ENCODE measurements at regions not wholly inside any gene's neighbourhood (a gene's known extent, or its start where the extent isn't known, plus 50 kb on each side); places are given as distances from the start of the nearest gene placed in this dataset.
A peak's percentile ranks its signal among the peaks of the same experiment; 100 is the strongest.

DNA sequence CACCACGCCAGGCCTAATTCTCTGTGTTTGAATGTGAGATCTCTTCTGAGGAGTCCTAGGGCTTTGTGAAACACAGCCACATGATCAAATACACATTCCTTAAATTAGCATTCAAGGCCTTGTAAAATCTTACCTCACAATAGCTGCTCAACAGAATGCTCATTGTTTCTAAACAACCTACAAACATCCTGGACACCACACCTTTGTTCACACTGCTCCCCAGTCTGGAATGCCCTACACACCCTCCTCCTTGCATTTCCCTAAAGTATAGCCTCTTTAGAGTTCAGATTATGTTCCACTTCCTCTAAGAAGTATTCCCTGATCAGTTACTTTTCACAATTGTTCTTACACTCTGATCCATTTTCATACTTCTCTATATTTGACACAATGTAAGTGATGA is 110.6 kb downstream of the AGTR2 start:
- no peak overlapping the region for H2AFZ ChIP-seq (ENCODE audit: low read depth, low read length)
- Mint-ChIP-seq H3K27ac (ENCODE audit: unreplicated experiment) (no peak overlapping the region), H3K27me3 (ENCODE audit: low read depth, unreplicated experiment) (no peaks in the 10 kb centered on the region), H3K4me1 (ENCODE audit: low read depth, unreplicated experiment) (peaks cover 4% of the 10 kb centered on the region), H3K36me3 (ENCODE audit: low read depth, unreplicated experiment) (no peaks in the 10 kb centered on the region), H3K4me3 (ENCODE audit: unreplicated experiment) (no peak overlapping the region), H3K9me3 (ENCODE audit: unreplicated experiment) (no peaks in the 10 kb centered on the region)
- H3K79me2 ChIP-seq (ENCODE audit: insufficient read depth, low read length): no peaks in the 10 kb centered on the region
- H3K4me1 ChIP-seq (ENCODE audit: insufficient read depth, low read length): no peaks in the 10 kb centered on the region
- no peaks in the 10 kb centered on the region for H3K9me3 ChIP-seq (ENCODE audit: insufficient read depth, low read depth, low read length)
- H3K4me3 ChIP-seq (ENCODE audit: insufficient read depth, low read depth, low read length): no peak overlapping the region
- peak; percentile 97 for FAIRE-seq
- H3K27me3 ChIP-seq (ENCODE audit: insufficient read depth, low read length): no peaks in the 10 kb centered on the region
- H3K27ac ChIP-seq (ENCODE audit: low read depth, low read length): no peak overlapping the region
- TF ChIP-seq CTCF (IDR thresholded peaks at IDR 0.05; ENCODE audit: insufficient read depth, low read depth, low read length): no peak
- TF ChIP-seq EZH2 (IDR thresholded peaks at IDR 0.05; ENCODE audit: insufficient read depth, low read length): no peak
- no peaks in the 10 kb centered on the region for H3K36me3 ChIP-seq (ENCODE audit: insufficient read depth, low read length)
- no peak for DNase-seq (ENCODE audit: low read depth)
- H3K4me2 ChIP-seq (ENCODE audit: low read length): no peak overlapping the region
- no peaks in the 10 kb centered on the region for H4K20me1 ChIP-seq (ENCODE audit: insufficient read depth, low read length)
- no peak overlapping the region for H3K9ac ChIP-seq (ENCODE audit: low read length)

DNA sequence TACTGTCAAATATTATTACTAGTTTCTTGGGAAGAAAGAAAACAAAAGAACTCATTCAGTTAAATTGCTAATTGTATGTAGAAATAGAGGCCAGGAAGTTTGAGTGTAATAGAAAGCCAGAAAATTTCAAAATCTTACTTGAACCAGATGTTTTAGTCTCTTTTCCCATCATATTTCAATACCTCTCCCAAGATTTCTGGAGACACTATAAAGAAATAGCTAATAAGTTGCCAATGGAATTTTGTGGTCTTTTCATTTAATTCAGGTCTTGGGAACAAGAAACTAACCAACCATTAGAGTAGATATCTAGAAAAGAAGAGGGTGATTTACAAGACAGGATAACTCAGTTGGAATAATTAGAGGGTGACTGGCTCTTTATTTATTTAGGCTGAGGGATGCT is 112.2 kb downstream of the AGTR2 start:
- H3K9me3 Mint-ChIP-seq (ENCODE audit: unreplicated experiment): no peaks in the 10 kb centered on the region
- no peak overlapping the region for H3K4me3 Mint-ChIP-seq (ENCODE audit: unreplicated experiment)
- Histone ChIP-seq H3K4me1 (ENCODE audit: insufficient read depth, low read length) (no peaks in the 10 kb centered on the region), H2AFZ (ENCODE audit: low read depth, low read length) (no peak overlapping the region), H3K79me2 (ENCODE audit: insufficient read depth, low read length) (no peaks in the 10 kb centered on the region), H3K27ac (ENCODE audit: low read depth, low read length) (no peak overlapping the region), H3K36me3 (ENCODE audit: insufficient read depth, low read length) (no peaks in the 10 kb centered on the region), H3K4me3 (ENCODE audit: insufficient read depth, low read depth, low read length) (no peak overlapping the region), H4K20me1 (ENCODE audit: insufficient read depth, low read length) (no peaks in the 10 kb centered on the region), H3K4me2 (ENCODE audit: low read length) (no peak overlapping the region), H3K9me3 (ENCODE audit: insufficient read depth, low read depth, low read length) (no peaks in the 10 kb centered on the region), H3K9ac (ENCODE audit: low read length) (no peak overlapping the region), H3K27me3 (ENCODE audit: insufficient read depth, low read length) (no peaks in the 10 kb centered on the region)
- TF ChIP-seq CTCF (IDR thresholded peaks at IDR 0.05; ENCODE audit: insufficient read depth, low read depth, low read length) (no peak), EZH2 (IDR thresholded peaks at IDR 0.05; ENCODE audit: insufficient read depth, low read length) (no peak)
- H3K36me3 Mint-ChIP-seq (ENCODE audit: low read depth, unreplicated experiment): no peaks in the 10 kb centered on the region
- peaks cover 4% of the 10 kb centered on the region for H3K4me1 Mint-ChIP-seq (ENCODE audit: low read depth, unreplicated experiment)
- no peak overlapping the region for H3K27ac Mint-ChIP-seq (ENCODE audit: unreplicated experiment)
- no peaks in the 10 kb centered on the region for H3K27me3 Mint-ChIP-seq (ENCODE audit: low read depth, unreplicated experiment)
- no peak for DNase-seq (ENCODE audit: low read depth)
- no peak for FAIRE-seq

GRCh38 chrX:116284400-116284799 is 113.9 kb downstream of the AGTR2 start:
- H3K4me2 ChIP-seq (ENCODE audit: low read length): no peak overlapping the region
- no peaks in the 10 kb centered on the region for H3K9me3 ChIP-seq (ENCODE audit: insufficient read depth, low read depth, low read length)
- H3K27me3 ChIP-seq (ENCODE audit: insufficient read depth, low read length): no peaks in the 10 kb centered on the region
- Mint-ChIP-seq H3K9me3 (ENCODE audit: unreplicated experiment) (no peaks in the 10 kb centered on the region), H3K36me3 (ENCODE audit: low read depth, unreplicated experiment) (no peaks in the 10 kb centered on the region), H3K27me3 (ENCODE audit: low read depth, unreplicated experiment) (no peaks in the 10 kb centered on the region), H3K4me1 (ENCODE audit: low read depth, unreplicated experiment) (peaks cover 4% of the 10 kb centered on the region), H3K27ac (ENCODE audit: unreplicated experiment) (peak overlapping the region; percentile 2), H3K4me3 (ENCODE audit: unreplicated experiment) (no peak overlapping the region)
- H2AFZ ChIP-seq (ENCODE audit: low read depth, low read length): no peak overlapping the region
- H3K4me3 ChIP-seq (ENCODE audit: insufficient read depth, low read depth, low read length): no peak overlapping the region
- TF ChIP-seq CTCF (IDR thresholded peaks at IDR 0.05; ENCODE audit: insufficient read depth, low read depth, low read length) (no peak), EZH2 (IDR thresholded peaks at IDR 0.05; ENCODE audit: insufficient read depth, low read length) (no peak)
- no peaks in the 10 kb centered on the region for H4K20me1 ChIP-seq (ENCODE audit: insufficient read depth, low read length)
- FAIRE-seq (no peak), DNase-seq (ENCODE audit: low read depth) (no peak)
- H3K79me2 ChIP-seq (ENCODE audit: insufficient read depth, low read length): no peaks in the 10 kb centered on the region
- H3K4me1 ChIP-seq (ENCODE audit: insufficient read depth, low read length): no peaks in the 10 kb centered on the region
- H3K9ac ChIP-seq (ENCODE audit: low read length): no peak overlapping the region
- H3K27ac ChIP-seq (ENCODE audit: low read depth, low read length): no peak overlapping the region
- H3K36me3 ChIP-seq (ENCODE audit: insufficient read depth, low read length): no peaks in the 10 kb centered on the region

Measured in astrocyte (in vitro differentiated cells and primary cell).